PC-9 (cell line): ENCODE measurements at regions not wholly inside any gene's neighbourhood (a gene's known extent, or its start where the extent isn't known, plus 50 kb on each side); places are given as distances from the start of the nearest gene placed in this dataset.
"Not testable (repeated sequence)": the region's sequence is repeated elsewhere in the genome, so short reads cannot be mapped to it uniquely, and the experiment has no call there.

ENCODE experiments used
- BruUV-seq: library from RNA; stranded (reverse); fragments of 400-500 nt; replicated peaks from 2 replicates; lab custom pipeline; 2021; lab: Mats Ljungman, UMichigan
- CTCF ChIA-PET: fragments of 300-600 bp; sonication (Branson Sonifier 250); formaldehyde crosslinking; loops from one replicate; lab custom pipeline; 2022; ENCODE audit warnings: antibody characterized with exemption; lab: Charles Lee
- POLR2A ChIA-PET: fragments of 300-600 bp; sonication (Branson Sonifier 250); formaldehyde crosslinking; loops from one replicate; lab custom pipeline; 2022; ENCODE audit warnings: antibody characterized with exemption; ENCODE audit not compliant: unreplicated experiment; lab: Charles Lee
- DNase-seq, 2 experiments: peaks; one replicate each; pipeline versions ENCODE4 v3.0.0 to v3.0.0-alpha.2; 2015 to 2022; ENCODE audit warnings: mixed read lengths in 1 of 2
- H2AFZ ChIP-seq: fragments of 200-600 bp; sonication (generic); 2 replicates; pipeline ENCODE4 v1.8.1; 2017; ENCODE audit warnings: antibody characterized with exemption
- H3F3A ChIP-seq: fragments of 200-600 bp; sonication (generic); 2 replicates; pipeline ENCODE4 v1.8.1; 2017; ENCODE audit warnings: antibody characterized with exemption, mild to moderate bottlenecking, low read depth; ENCODE audit not compliant: insufficient read depth
- H3K27ac ChIP-seq: fragments of 200-600 bp; sonication (generic); 2 replicates; pipeline ENCODE4 v1.6.1; 2016; ENCODE audit warnings: mixed run types
- H3K27me3 ChIP-seq: fragments of 200-600 bp; sonication (generic); 2 replicates; pipeline ENCODE4 v1.6.1; 2016; ENCODE audit warnings: low read depth, mixed run types; ENCODE audit not compliant: insufficient read depth
- H3K36me3 ChIP-seq: fragments of 200-600 bp; sonication (generic); 2 replicates; pipeline ENCODE4 v1.6.1; 2016; ENCODE audit warnings: low read depth, mixed run types
- H3K4me1 ChIP-seq: fragments of 200-600 bp; sonication (generic); replicated peaks from 2 replicates; pipeline ENCODE4 v1.6.1; 2016; ENCODE audit warnings: mixed run types; ENCODE audit not compliant: insufficient read depth
- H3K4me2 ChIP-seq: fragments of 200-600 bp; sonication (generic); 2 replicates; pipeline ENCODE4 v1.6.1; 2017; ENCODE audit warnings: mixed run types
- H3K4me3 ChIP-seq: fragments of 200-600 bp; sonication (generic); 2 replicates; pipeline ENCODE4 v1.6.1; 2016; ENCODE audit warnings: mixed run types
- H3K79me2 ChIP-seq: fragments of 200-600 bp; sonication (generic); 2 replicates; pipeline ENCODE4 v1.6.1; 2017; ENCODE audit warnings: low read depth, mixed run types
- H3K9me2 ChIP-seq: fragments of 200-600 bp; sonication (generic); 2 replicates; pipeline ENCODE4 v1.8.1; 2017; ENCODE audit warnings: mild to moderate bottlenecking; ENCODE audit not compliant: insufficient read depth
- H3K9me3 ChIP-seq: fragments of 200-600 bp; sonication (generic); 2 replicates; pipeline ENCODE4 v1.8.1; 2016; ENCODE audit warnings: low read depth; ENCODE audit not compliant: insufficient read depth
- H4K20me1 ChIP-seq: fragments of 200-600 bp; sonication (generic); 2 replicates; pipeline ENCODE4 v1.8.1; 2017; ENCODE audit not compliant: insufficient read depth
- EZH2 ChIP-seq: fragments of 200-600 bp; sonication (generic); IDR thresholded peaks from 2 replicates; pipeline ENCODE4 v1.8.0; 2017; ENCODE audit warnings: antibody characterized with exemption, low read depth
- intact Hi-C: fragments of 100-400 bp; cut with micrococcal nuclease; formaldehyde crosslinking; loops from one replicate; pipeline ENCODE4 v1.10.0; 2022; ENCODE audit not compliant: unreplicated experiment
- TF ChIP-seq, protein P1 (sequence below): fragments of 200-600 bp; sonication (generic); conservative IDR thresholded peaks from 2 replicates; pipeline ENCODE4 v1.6.1; 2017; ENCODE audit warnings: mixed run types, antibody characterized with exemption, mild to moderate bottlenecking, moderate library complexity

DNA sequence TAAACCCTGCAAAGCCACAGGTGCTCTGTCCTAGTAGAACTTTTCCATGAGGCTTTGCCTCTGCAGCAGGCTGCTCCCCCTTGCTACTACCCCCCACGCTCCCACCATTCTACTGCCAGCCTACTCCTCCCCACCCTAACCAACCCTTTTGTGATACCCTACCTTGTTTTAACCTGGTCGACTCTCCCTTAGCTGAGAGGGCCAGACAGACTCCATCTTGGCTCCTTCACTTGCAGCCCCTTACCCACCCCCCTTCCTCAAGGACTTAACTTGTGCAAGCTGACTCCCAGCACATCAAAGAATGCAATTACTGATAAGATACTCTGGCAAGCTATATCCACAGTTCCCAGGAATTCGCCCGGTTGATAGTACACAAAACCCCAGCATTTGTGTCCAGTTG lies 267.9 kb downstream of the POTED start:
- H3K4me2 ChIP-seq, H3K27me3 ChIP-seq, CTCF ChIA-PET, DNase-seq, H3F3A ChIP-seq, H3K79me2 ChIP-seq, H3K27ac ChIP-seq, H2AFZ ChIP-seq, H3K9me2 ChIP-seq, H3K9me3 ChIP-seq, H3K4me1 ChIP-seq, BruUV-seq, intact Hi-C loops, H3K36me3 ChIP-seq, H3K4me3 ChIP-seq, POLR2A ChIA-PET, H4K20me1 ChIP-seq: not testable (repeated sequence)

DNA sequence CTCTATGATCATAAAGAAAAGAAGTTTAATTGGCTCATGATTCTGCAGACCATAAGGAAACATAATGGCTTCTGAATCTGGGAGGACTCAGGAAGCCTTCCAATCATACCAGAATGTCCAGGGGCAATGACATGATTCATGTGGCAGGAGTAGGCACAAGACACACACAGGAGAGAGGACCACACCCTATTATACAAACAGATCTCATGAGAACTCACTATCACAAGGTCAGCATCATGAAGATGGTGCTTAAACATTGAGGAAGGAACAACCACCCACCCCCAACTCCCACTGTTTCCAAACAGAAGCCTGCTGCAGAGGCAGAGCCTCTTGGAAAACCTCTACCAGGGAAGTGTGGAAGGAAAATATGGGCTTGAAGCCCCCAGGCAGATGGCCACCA lies 267.4 kb downstream of the POTED start:
- H3K4me3 ChIP-seq, H3K9me3 ChIP-seq, DNase-seq, H3K9me2 ChIP-seq, H3K27ac ChIP-seq, H3K36me3 ChIP-seq, H3K79me2 ChIP-seq, intact Hi-C loops, H4K20me1 ChIP-seq, H3F3A ChIP-seq, H3K4me1 ChIP-seq, H3K27me3 ChIP-seq, BruUV-seq, CTCF ChIA-PET, H3K4me2 ChIP-seq, H2AFZ ChIP-seq, POLR2A ChIA-PET: not testable (repeated sequence)

DNA sequence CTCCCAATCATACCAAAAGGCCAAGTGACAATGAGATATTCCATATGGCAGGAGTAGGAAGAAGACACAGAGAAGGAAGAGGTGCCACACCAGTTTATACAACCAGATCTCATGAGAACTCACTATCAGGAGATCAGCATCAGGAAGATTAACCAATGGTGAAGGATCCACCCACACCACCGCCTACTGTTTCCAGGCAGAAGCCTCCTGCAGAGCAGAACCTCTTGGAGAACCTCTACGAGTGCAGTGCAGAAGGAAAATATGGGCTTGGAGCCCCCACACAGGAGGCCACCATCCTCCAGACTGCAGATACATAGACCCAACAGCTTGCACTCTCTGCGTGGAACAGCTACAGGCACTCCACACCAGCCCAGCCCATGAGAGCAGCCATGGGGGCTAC lies 264.4 kb downstream of the POTED start:
- H2AFZ ChIP-seq, H3K4me3 ChIP-seq, POLR2A ChIA-PET, H3K9me2 ChIP-seq, H3F3A ChIP-seq, CTCF ChIA-PET, DNase-seq, H3K79me2 ChIP-seq, H3K27me3 ChIP-seq, H3K9me3 ChIP-seq, H3K4me2 ChIP-seq, H3K4me1 ChIP-seq, H4K20me1 ChIP-seq, intact Hi-C loops, BruUV-seq, H3K36me3 ChIP-seq, H3K27ac ChIP-seq: not testable (repeated sequence)

DNA sequence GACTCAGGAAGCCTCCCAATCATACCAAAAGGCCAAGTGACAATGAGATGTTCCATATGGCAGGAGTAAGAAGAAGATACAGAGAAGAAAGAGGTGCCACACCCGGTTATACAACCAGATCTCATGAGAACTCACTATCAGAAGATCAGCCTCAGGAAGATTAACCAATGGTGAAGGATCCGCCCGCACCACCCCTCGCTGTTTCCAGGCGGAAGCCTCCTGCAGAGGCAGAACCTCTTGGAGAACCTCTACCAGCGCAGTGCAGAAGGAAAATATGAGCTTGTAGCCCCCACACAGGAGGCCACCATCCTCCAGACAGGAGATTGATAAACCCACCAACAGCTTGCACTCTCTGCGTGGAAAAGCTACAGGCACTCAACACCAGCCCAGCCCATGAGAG lies 245.1 kb downstream of the POTED start:
- Histone ChIP-seq H3K4me2 (no peak overlapping the region), H4K20me1 (no peaks in the 10 kb centered on the region), H3K9me3 (no peaks in the 10 kb centered on the region), H3K36me3 (no peaks in the 10 kb centered on the region), H3K4me3 (no peak overlapping the region), H3K4me1 (no peaks in the 10 kb centered on the region), H3K27me3 (no peaks in the 10 kb centered on the region), H3K9me2 (no peaks in the 10 kb centered on the region), H3K79me2 (no peaks in the 10 kb centered on the region), H3K27ac (no peak overlapping the region), H2AFZ (no peak overlapping the region), H3F3A (no peaks in the 10 kb centered on the region)
- CTCF ChIA-PET: no interaction called here
- no peak for DNase-seq
- BruUV-seq: no TSS peak
- TF ChIP-seq EZH2: no peak
- TF ChIP-seq, protein P1, sequence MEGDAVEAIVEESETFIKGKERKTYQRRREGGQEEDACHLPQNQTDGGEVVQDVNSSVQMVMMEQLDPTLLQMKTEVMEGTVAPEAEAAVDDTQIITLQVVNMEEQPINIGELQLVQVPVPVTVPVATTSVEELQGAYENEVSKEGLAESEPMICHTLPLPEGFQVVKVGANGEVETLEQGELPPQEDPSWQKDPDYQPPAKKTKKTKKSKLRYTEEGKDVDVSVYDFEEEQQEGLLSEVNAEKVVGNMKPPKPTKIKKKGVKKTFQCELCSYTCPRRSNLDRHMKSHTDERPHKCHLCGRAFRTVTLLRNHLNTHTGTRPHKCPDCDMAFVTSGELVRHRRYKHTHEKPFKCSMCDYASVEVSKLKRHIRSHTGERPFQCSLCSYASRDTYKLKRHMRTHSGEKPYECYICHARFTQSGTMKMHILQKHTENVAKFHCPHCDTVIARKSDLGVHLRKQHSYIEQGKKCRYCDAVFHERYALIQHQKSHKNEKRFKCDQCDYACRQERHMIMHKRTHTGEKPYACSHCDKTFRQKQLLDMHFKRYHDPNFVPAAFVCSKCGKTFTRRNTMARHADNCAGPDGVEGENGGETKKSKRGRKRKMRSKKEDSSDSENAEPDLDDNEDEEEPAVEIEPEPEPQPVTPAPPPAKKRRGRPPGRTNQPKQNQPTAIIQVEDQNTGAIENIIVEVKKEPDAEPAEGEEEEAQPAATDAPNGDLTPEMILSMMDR: no peak
- POLR2A ChIA-PET: no interaction called here
- intact Hi-C loops: no loop called here

DNA sequence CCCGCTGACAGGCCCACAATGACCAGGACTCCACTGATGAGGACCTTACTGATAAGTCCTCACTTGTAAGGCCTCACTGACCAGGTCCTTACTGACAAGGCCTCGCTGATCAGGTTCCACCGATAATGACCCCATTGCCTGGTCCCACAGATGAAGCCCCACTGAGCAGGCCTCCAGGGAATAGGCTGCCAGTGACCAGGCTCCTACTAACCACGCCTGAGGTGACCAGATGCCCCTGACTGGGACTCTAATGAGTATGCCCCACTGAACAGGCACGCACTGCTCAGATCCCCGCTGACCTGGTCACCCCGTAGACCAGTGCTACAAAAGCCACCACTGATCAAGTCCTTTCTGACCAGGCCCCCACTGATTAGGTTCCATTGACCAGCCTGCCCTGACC lies 241.2 kb downstream of the POTED start:
- POLR2A ChIA-PET: not testable (repeated sequence)

DNA sequence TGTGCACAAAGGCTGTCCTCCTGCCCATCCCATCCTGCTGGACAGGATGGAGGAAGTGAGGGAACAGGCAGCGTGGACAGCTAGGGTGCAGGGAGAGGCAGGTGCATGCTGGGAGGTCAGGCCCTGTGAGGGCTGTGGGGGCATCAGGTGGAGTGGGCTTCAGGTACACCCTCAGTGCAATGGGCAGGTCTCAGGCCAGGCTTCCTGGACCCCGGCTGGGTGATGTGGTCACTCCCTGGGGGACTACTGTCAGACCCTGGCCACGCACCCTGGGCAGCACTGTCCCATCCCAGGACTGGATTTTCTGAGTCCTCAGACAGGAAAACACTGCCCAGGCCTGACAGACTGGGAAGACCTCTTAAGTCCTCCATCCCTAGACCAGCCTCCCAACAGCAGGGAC lies 239.9 kb downstream of the POTED start:
- H2AFZ ChIP-seq, H3K9me2 ChIP-seq, H3K79me2 ChIP-seq, H3K4me3 ChIP-seq, H4K20me1 ChIP-seq, H3K9me3 ChIP-seq, H3F3A ChIP-seq, H3K36me3 ChIP-seq, BruUV-seq, H3K4me2 ChIP-seq, POLR2A ChIA-PET, CTCF ChIA-PET, DNase-seq, H3K4me1 ChIP-seq, intact Hi-C loops, H3K27ac ChIP-seq, H3K27me3 ChIP-seq: not testable (repeated sequence)

More for the DNA sequence above, 241.2 kb downstream of the POTED start:
- H4K20me1 ChIP-seq, H3K36me3 ChIP-seq, H3K27me3 ChIP-seq, CTCF ChIA-PET, H3K4me2 ChIP-seq, H3K79me2 ChIP-seq, DNase-seq, H3K9me3 ChIP-seq, H3F3A ChIP-seq, H3K27ac ChIP-seq, H3K9me2 ChIP-seq, BruUV-seq, H3K4me1 ChIP-seq, H3K4me3 ChIP-seq, H2AFZ ChIP-seq, intact Hi-C loops: not testable (repeated sequence)

DNA sequence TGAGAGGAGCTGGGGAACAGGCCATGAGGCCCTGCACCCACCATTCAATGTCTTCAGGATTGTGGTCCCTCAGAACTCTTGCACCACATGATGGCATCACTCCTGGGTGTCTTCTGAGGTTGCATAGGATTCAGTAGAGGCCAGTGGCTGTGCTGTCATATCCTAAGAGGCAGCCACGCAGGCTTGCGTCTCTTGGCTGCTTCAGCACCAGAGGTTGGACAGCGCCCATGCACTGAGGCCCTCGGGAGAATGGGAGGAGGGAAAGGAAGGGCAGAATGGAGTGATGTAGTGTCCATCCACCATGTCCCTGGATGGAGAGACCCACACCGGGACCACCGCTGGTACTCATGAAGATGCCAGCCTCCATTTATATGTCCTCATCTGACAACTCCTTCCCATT lies 237.1 kb downstream of the POTED start:
- CTCF ChIA-PET, POLR2A ChIA-PET, H3K79me2 ChIP-seq, intact Hi-C loops, H2AFZ ChIP-seq, H3K9me3 ChIP-seq, H3K9me2 ChIP-seq, H3K36me3 ChIP-seq, H3F3A ChIP-seq, H3K27me3 ChIP-seq, H3K4me3 ChIP-seq, H3K27ac ChIP-seq, BruUV-seq, H4K20me1 ChIP-seq, H3K4me2 ChIP-seq, H3K4me1 ChIP-seq: not testable (repeated sequence)
- peak in 1 of 2 experiments; percentile 4 for DNase-seq
